HepG2 (cell line): ENCODE measurements at regions not wholly inside any gene's neighbourhood (a gene's known extent, or its start where the extent isn't known, plus 50 kb on each side); places are given as distances from the start of the nearest gene placed in this dataset.

Experiments
- ATAC-seq: fragments of 200-7000 bp; cut with Tn5 transposase; 3 replicates; pipeline ENCODE4 v1.9.1; 2020; ENCODE audit warnings: mild to moderate bottlenecking, moderate library complexity
- BruUV-seq: library from RNA; stranded (reverse); fragments of 400-500 nt; replicated peaks from 2 replicates; lab custom pipeline; 2021; lab: Mats Ljungman, UMichigan
- CTCF ChIA-PET: fragments of 300-600 bp; formaldehyde crosslinking; extraction: SDS; loops from one replicate; lab custom pipeline; 2021; ENCODE audit warnings: low total read pairs, inconsistent platforms, low intra/inter-chr PET ratio; lab: Yijun Ruan, JAX
- POLR2A ChIA-PET: fragments of 350-600 bp; sonication (Branson Sonifier 250); formaldehyde crosslinking; loops from one replicate; lab custom pipeline; 2020; ENCODE audit warnings: antibody characterized with exemption, inconsistent platforms; lab: Yijun Ruan, JAX
- DNase-seq: peaks from one replicate; pipeline ENCODE4 v3.0.0-alpha.2; 2015; ENCODE audit warnings: low spot score
- FAIRE-seq: peaks from 3 replicates; lab custom pipeline; 2011; peaks lifted over from hg19 to GRCh38; lab: Jason Lieb, UNC
- H2AFZ ChIP-seq: one replicate; pipeline ENCODE4 v1.6.1; 2011; ENCODE audit warnings: low read length, inconsistent platforms
- H3K27ac ChIP-seq: fragments of 300-600 bp; 3 replicates; pipeline ENCODE4 v1.8.0; 2011; ENCODE audit warnings: mixed run types, mild to moderate bottlenecking, mixed read lengths, low read length, inconsistent platforms; ENCODE audit not compliant: insufficient read depth; ENCODE audit errors: extremely low read length
- H3K27me3 ChIP-seq, 2 experiments: fragments of 200-600 bp in 1 of 2; 2 replicates in 1 of 2; 3 replicates in 1 of 2; pipeline versions ENCODE4 v1.6.0 to v1.8.0; 2011; ENCODE audit warnings: low read length in 2 of 2, mild to moderate bottlenecking in 2 of 2, moderate library complexity in 2 of 2, inconsistent platforms in 1 of 2; ENCODE audit not compliant: insufficient read depth in 2 of 2, control insufficient read depth in 1 of 2
- H3K36me3 ChIP-seq, 2 experiments: fragments of 200-600 bp in 1 of 2; replicated peaks in 1 of 2; 2 replicates in 1 of 2; 3 replicates in 1 of 2; pipeline versions ENCODE4 v1.5.1 to v1.8.0; 2011; ENCODE audit warnings: low read length in 2 of 2, inconsistent platforms in 1 of 2; ENCODE audit not compliant: insufficient read depth in 2 of 2, control insufficient read depth in 1 of 2
- H3K4me1 ChIP-seq: 2 replicates; pipeline ENCODE4 v1.5.1; 2012; ENCODE audit warnings: low read length, inconsistent platforms; ENCODE audit not compliant: insufficient read depth
- H3K4me2 ChIP-seq: 2 replicates; pipeline ENCODE4 v1.6.0; 2011; ENCODE audit warnings: low read depth, low read length, inconsistent platforms
- H3K4me3 ChIP-seq, 3 experiments: fragments of 200-600 bp in 1 of 3; sonication (generic), shearing (Covaris generic) in 1 of 3; replicated peaks in 1 of 3; 2 replicates each; pipeline ENCODE4 v1.5.1; 2011 to 2016; ENCODE audit warnings: low read length in 3 of 3, inconsistent platforms in 2 of 3, low read depth in 2 of 3, mild to moderate bottlenecking in 2 of 3, control low read depth in 1 of 3, mixed read lengths in 1 of 3; ENCODE audit not compliant: insufficient read depth in 1 of 3
- H3K79me2 ChIP-seq: one replicate; pipeline ENCODE4 v1.6.1; 2011; ENCODE audit warnings: low read length, inconsistent platforms; ENCODE audit not compliant: insufficient read depth
- H3K9ac ChIP-seq: 2 replicates; pipeline ENCODE4 v1.6.0; 2011; ENCODE audit warnings: mild to moderate bottlenecking, low read depth, low read length, inconsistent platforms; ENCODE audit not compliant: insufficient read depth
- H3K9me3 ChIP-seq: 2 replicates; pipeline ENCODE4 v1.5.1; 2012; ENCODE audit warnings: mild to moderate bottlenecking, low read length
- H4K20me1 ChIP-seq: 2 replicates; pipeline ENCODE4 v1.6.0; 2011; ENCODE audit warnings: inconsistent platforms, mild to moderate bottlenecking, low read length, moderate library complexity; ENCODE audit not compliant: insufficient read depth
- MED1 ChIP-seq: sonication (generic); formaldehyde crosslinking; IDR thresholded peaks from 2 replicates; pipeline ENCODE4 v1.4.0; 2020; ENCODE audit warnings: missing genetic modification reagents
- ONECUT2 ChIP-seq: sonication (generic); formaldehyde crosslinking; IDR thresholded peaks from 2 replicates; pipeline ENCODE4 v1.4.0; 2020; ENCODE audit warnings: missing genetic modification reagents
- ZNF253 ChIP-seq: sonication (generic); formaldehyde crosslinking; IDR thresholded peaks from 2 replicates; pipeline ENCODE4 v1.8.0; 2022; ENCODE audit warnings: mild to moderate bottlenecking, missing genetic modification reagents, borderline replicate concordance
- ZNF589 ChIP-seq: sonication (generic); formaldehyde crosslinking; conservative IDR thresholded peaks from 2 replicates; pipeline ENCODE4 v1.8.0; 2022; ENCODE audit warnings: mild to moderate bottlenecking, moderate library complexity, missing genetic modification reagents
- ZNF703 ChIP-seq: sonication (generic); formaldehyde crosslinking; IDR thresholded peaks from 2 replicates; pipeline ENCODE4 v1.5.1; 2020; ENCODE audit warnings: missing genetic modification reagents, mild to moderate bottlenecking, moderate library complexity, borderline replicate concordance
- WGBS: methylation state at CpG from one replicate; pipeline ENCODE4 v1.1.6; 2017; ENCODE audit warnings: low lambda C conversion rate; 5-methylcytosine and 5-hydroxymethylcytosine counted together
- in situ Hi-C: cut with HindIII; loops from 2 replicates; pipeline ENCODE4 v1.10.0; 2017; ENCODE audit warnings: low pct_unique_long_range_greater_than_20kb; ENCODE audit not compliant: extremely low pct_ligation_motif_present
- intact Hi-C: fragments of 100-400 bp; cut with micrococcal nuclease; formaldehyde crosslinking; loops from one replicate; pipeline ENCODE4 v1.10.0; 2022; ENCODE audit not compliant: unreplicated experiment
- TF ChIP-seq, protein P1 (sequence below): sonication (generic); formaldehyde crosslinking; IDR thresholded peaks from 2 replicates; pipeline ENCODE4 v1.8.0; 2022; ENCODE audit warnings: mild to moderate bottlenecking, missing genetic modification reagents; ENCODE audit not compliant: insufficient replicate concordance
- TF ChIP-seq, protein P2 (sequence below), 2 experiments: sonication (generic) in 1 of 2; formaldehyde crosslinking in 1 of 2; IDR thresholded peaks; 2 replicates each; pipeline versions ENCODE4 v1.6.1 to v1.9.0; 2014 to 2022; ENCODE audit warnings: antibody characterized with exemption in 1 of 2, borderline replicate concordance in 1 of 2, inconsistent platforms in 1 of 2, low read depth in 1 of 2, missing genetic modification reagents in 1 of 2

DNA sequence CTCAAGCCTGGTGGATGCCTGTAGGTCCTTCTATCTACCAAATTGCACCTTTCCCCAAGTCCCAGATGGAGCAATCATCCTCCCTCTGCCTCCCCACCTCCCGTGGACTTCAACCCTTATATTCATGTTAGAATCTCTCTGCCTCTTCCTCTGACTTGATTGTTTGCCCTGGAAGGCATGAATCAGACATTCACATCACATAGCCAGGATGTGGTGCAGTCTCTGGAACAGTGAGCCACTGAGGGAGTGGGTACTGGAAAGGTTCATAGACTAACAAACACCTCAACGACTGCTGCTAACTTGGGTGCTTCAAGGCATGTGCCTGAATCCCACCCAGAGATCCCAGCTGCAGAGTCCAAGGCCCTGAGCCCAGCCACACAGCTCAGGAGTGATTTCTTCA lies 494.0 kb downstream of the TNS3 start:
- DNase-seq = no peak
- in situ Hi-C loops = loop anchor here (5.0 kb wide), 3 partner anchors 94 to 1166 kb away; partner anchors contain the start of gene IGFBP3
- no peak overlapping the region for H2AFZ ChIP-seq

More for the DNA sequence above, 494.0 kb downstream of the TNS3 start:
- no peak; the same call in 2 of the 3 replicates for ATAC-seq
- H4K20me1 ChIP-seq = no peaks in the 10 kb centered on the region
- no peak overlapping the region for H3K4me3 ChIP-seq
- intact Hi-C loops = loop anchor here (2.0 to 5.0 kb wide), 3 partner anchors 311 to 1165 kb away; no protein-coding TSS in a partner anchor
- H3K36me3 ChIP-seq = no peaks in the 10 kb centered on the region
- POLR2A ChIA-PET = no interaction called here
- TF ChIP-seq ONECUT2 (no peak), ZNF253 (CRISPR knock-in tag) (no peak), MED1 (CRISPR knock-in tag) (no peak), ZNF589 (CRISPR knock-in tag) (no peak), ZNF703 (CRISPR knock-in tag) (no peak)
- TF ChIP-seq, protein P1, sequence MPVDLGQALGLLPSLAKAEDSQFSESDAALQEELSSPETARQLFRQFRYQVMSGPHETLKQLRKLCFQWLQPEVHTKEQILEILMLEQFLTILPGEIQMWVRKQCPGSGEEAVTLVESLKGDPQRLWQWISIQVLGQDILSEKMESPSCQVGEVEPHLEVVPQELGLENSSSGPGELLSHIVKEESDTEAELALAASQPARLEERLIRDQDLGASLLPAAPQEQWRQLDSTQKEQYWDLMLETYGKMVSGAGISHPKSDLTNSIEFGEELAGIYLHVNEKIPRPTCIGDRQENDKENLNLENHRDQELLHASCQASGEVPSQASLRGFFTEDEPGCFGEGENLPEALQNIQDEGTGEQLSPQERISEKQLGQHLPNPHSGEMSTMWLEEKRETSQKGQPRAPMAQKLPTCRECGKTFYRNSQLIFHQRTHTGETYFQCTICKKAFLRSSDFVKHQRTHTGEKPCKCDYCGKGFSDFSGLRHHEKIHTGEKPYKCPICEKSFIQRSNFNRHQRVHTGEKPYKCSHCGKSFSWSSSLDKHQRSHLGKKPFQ = no peak
- TF ChIP-seq, protein P2, sequence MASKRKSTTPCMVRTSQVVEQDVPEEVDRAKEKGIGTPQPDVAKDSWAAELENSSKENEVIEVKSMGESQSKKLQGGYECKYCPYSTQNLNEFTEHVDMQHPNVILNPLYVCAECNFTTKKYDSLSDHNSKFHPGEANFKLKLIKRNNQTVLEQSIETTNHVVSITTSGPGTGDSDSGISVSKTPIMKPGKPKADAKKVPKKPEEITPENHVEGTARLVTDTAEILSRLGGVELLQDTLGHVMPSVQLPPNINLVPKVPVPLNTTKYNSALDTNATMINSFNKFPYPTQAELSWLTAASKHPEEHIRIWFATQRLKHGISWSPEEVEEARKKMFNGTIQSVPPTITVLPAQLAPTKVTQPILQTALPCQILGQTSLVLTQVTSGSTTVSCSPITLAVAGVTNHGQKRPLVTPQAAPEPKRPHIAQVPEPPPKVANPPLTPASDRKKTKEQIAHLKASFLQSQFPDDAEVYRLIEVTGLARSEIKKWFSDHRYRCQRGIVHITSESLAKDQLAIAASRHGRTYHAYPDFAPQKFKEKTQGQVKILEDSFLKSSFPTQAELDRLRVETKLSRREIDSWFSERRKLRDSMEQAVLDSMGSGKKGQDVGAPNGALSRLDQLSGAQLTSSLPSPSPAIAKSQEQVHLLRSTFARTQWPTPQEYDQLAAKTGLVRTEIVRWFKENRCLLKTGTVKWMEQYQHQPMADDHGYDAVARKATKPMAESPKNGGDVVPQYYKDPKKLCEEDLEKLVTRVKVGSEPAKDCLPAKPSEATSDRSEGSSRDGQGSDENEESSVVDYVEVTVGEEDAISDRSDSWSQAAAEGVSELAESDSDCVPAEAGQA (IDR thresholded peaks at IDR 0.05; ENCODE audit: low read depth) = no peak
- TF ChIP-seq, protein P2 (CRISPR knock-in tag; IDR thresholded peaks at IDR 0.05; ENCODE audit: borderline replicate concordance) = no peak
- no peak overlapping the region for H3K27ac ChIP-seq
- FAIRE-seq = no peak
- H3K9ac ChIP-seq = no peak overlapping the region
- WGBS = 0% methylated on average over 2 of the region's 2 CpGs
- BruUV-seq = no TSS peak
- 0 out of 5 replicates have a peak, but pooled peaks cover 0 to 9% of the 10 kb centered on the region in 2 experiments for H3K27me3 ChIP-seq
- H3K4me1 ChIP-seq = no peaks in the 10 kb centered on the region
- CTCF ChIA-PET = interaction anchor here (1.7 kb wide), 2 partner anchors 1165 to 1170 kb away, joined by 7 to 13 read pairs; no protein-coding TSS in a partner anchor
- no peak overlapping the region for H3K4me2 ChIP-seq
- H3K79me2 ChIP-seq = no peaks in the 10 kb centered on the region
- H3K9me3 ChIP-seq = no peaks in the 10 kb centered on the region
